ENCODE measurements at regions not wholly inside any gene's neighbourhood (a gene's known extent, or its start where the extent isn't known, plus 50 kb on each side); places are given as distances from the start of the nearest gene placed in this dataset.

- POLR2A ChIA-PET = no interaction called here
- RAD21 ChIA-PET (ENCODE audit: unreplicated experiment) = no interaction called here
- Histone ChIP-seq H3K4me2 (ENCODE audit: control insufficient read depth, insufficient read depth) (no peak overlapping the region), H3K27me3 (replicated peaks in 1 of 2; ENCODE audit: control insufficient read depth in 2 of 2, insufficient read depth in 2 of 2, low read length in 1 of 2) (no peaks in the 10 kb centered on the region), H3K9me3 (replicated peaks; ENCODE audit: control insufficient read depth, insufficient read depth, low read length) (no peaks in the 10 kb centered on the region), H3K27ac (ENCODE audit: control insufficient read depth, insufficient read depth) (no peak overlapping the region), H2AFZ (ENCODE audit: control insufficient read depth, low read depth, low read length) (no peak overlapping the region), H3K4me3 (no peak overlapping the region), H3K79me2 (ENCODE audit: control insufficient read depth, insufficient read depth, low read length) (no peaks in the 10 kb centered on the region), H3K36me3 (ENCODE audit: control insufficient read depth in 2 of 2, insufficient read depth in 2 of 2, low read length in 1 of 2) (no peaks in the 10 kb centered on the region), H3K4me1 (ENCODE audit: control insufficient read depth, insufficient read depth, low read length) (no peaks in the 10 kb centered on the region), H4K20me1 (ENCODE audit: control insufficient read depth, insufficient read depth) (no peaks in the 10 kb centered on the region), H3K9ac (ENCODE audit: control insufficient read depth, insufficient read depth, low read length) (no peak overlapping the region)
- DNase-seq (ENCODE audit: low read depth, low spot score) (no peak), FAIRE-seq (no peak), ATAC-seq (no peak)
- SMC1A ChIA-PET (ENCODE audit: uncharacterized antibody, unreplicated experiment) = no interaction called here
- no peak for TF ChIP-seq REST (IDR thresholded peaks at IDR 0.05; ENCODE audit: low read depth, low read length)
- TF ChIP-seq IKZF2 (IDR thresholded peaks at IDR 0.05) = no peak
- TF ChIP-seq NR2F1 (conservative IDR thresholded peaks at IDR 0.05) = no peak
- TF ChIP-seq CREB1 (IDR thresholded peaks at IDR 0.05; ENCODE audit: low read depth) = no peak
- TF ChIP-seq CBX5 (IDR thresholded peaks at IDR 0.05; ENCODE audit: low read depth) = no peak
- TF ChIP-seq MXI1 (IDR thresholded peaks at IDR 0.05; ENCODE audit: low read depth, low read length) = no peak
- TF ChIP-seq POLR2A (IDR thresholded peaks at IDR 0.05; ENCODE audit: low read depth, low read length) = no peak
- no peak for TF ChIP-seq ZNF274 (IDR thresholded peaks at IDR 0.05; ENCODE audit: insufficient read depth, insufficient read length)
- BruUV-seq (replicated peaks) = no TSS peak
- in situ Hi-C loops (cut with MboI) (no loop called here), intact Hi-C loops (cut with micrococcal nuclease; ENCODE audit: unreplicated experiment) (no loop called here)
- 58% methylated on average over 6 of the region's 6 CpGs for WGBS (ENCODE audit: insufficient coverage, insufficient replicate concordance, low lambda C conversion rate, missing lambda C conversion rate)
- CTCF ChIA-PET = interaction anchor here (0.6 kb wide), 1 partner anchor 1593 kb away, joined by 3 read pairs; no protein-coding TSS in a partner anchor
Observed at GRCh38 chr11:80346353-80347059, 905.7 kb upstream of the TENM4 start.
